B cell (primary cell): ENCODE measurements at regions not wholly inside any gene's neighbourhood (a gene's known extent, or its start where the extent isn't known, plus 50 kb on each side); places are given as distances from the start of the nearest gene placed in this dataset.

Experiments used
- EZH2 ChIP-seq: IDR thresholded peaks from 2 replicates; pipeline ENCODE4 v1.6.1; 2012; ENCODE audit warnings: borderline replicate concordance, low read depth, mild to moderate bottlenecking, moderate library complexity, low read length; ENCODE audit not compliant: insufficient read depth, poor library complexity, severe bottlenecking
- TF ChIP-seq, protein P1 (sequence below): fragments of 200-600 bp; IDR thresholded peaks from one replicate; pipeline ENCODE4 v1.8.0; 2022; ENCODE audit warnings: antibody characterized with exemption, mild to moderate bottlenecking

- TF ChIP-seq, protein P1, sequence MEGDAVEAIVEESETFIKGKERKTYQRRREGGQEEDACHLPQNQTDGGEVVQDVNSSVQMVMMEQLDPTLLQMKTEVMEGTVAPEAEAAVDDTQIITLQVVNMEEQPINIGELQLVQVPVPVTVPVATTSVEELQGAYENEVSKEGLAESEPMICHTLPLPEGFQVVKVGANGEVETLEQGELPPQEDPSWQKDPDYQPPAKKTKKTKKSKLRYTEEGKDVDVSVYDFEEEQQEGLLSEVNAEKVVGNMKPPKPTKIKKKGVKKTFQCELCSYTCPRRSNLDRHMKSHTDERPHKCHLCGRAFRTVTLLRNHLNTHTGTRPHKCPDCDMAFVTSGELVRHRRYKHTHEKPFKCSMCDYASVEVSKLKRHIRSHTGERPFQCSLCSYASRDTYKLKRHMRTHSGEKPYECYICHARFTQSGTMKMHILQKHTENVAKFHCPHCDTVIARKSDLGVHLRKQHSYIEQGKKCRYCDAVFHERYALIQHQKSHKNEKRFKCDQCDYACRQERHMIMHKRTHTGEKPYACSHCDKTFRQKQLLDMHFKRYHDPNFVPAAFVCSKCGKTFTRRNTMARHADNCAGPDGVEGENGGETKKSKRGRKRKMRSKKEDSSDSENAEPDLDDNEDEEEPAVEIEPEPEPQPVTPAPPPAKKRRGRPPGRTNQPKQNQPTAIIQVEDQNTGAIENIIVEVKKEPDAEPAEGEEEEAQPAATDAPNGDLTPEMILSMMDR: no peak
- TF ChIP-seq EZH2: no peak
Observed at GRCh38 chr6:156347246-156347645, 429.9 kb upstream of the ARID1B start.
